K562 (cell line): ENCODE measurements at regions not wholly inside any gene's neighbourhood (a gene's known extent, or its start where the extent isn't known, plus 50 kb on each side); places are given as distances from the start of the nearest gene placed in this dataset.

ENCODE experiments used
- ATAC-seq: fragments of 200-7000 bp; cut with Tn5 transposase; 3 replicates; pipeline ENCODE4 v1.9.1; 2020; ENCODE audit warnings: moderate library complexity
- BruUV-seq: library from RNA; stranded (reverse); fragments of 400-500 nt; replicated peaks from 2 replicates; lab custom pipeline; 2021; lab: Mats Ljungman, UMichigan
- CTCF ChIA-PET: fragments of 300-600 bp; formaldehyde crosslinking; extraction: SDS; loops from one replicate; lab custom pipeline; 2021; ENCODE audit warnings: low intra/inter-chr PET ratio; lab: Yijun Ruan, JAX
- POLR2A ChIA-PET: fragments of 300-600, 350-650 bp; sonication (Branson Sonifier 250); formaldehyde crosslinking; extraction: SDS; loops from one replicate; lab custom pipeline; 2021; ENCODE audit warnings: antibody characterized with exemption, inconsistent platforms; lab: Yijun Ruan, JAX
- DNase-seq, 4 experiments: peaks; one replicate each; pipeline versions ENCODE4 v3.0.0 to v3.0.0-alpha.2; 2011 to 2018; ENCODE audit warnings: low spot score in 3 of 4, mixed read lengths in 3 of 4; ENCODE audit errors: extremely low read depth in 1 of 4
- FAIRE-seq: peaks from 2 replicates; lab custom pipeline; 2011; peaks lifted over from hg19 to GRCh38; lab: Jason Lieb, UNC
- H2AFZ ChIP-seq: 2 replicates; pipeline ENCODE4 v1.6.0; 2011; ENCODE audit warnings: low read depth, low read length, control low read depth, inconsistent platforms
- H3K27ac ChIP-seq: fragments of 200-600 bp; 3 replicates; pipeline ENCODE4 v1.8.0; 2011; ENCODE audit warnings: low read depth, mild to moderate bottlenecking, control low read depth, inconsistent platforms, low read length, moderate library complexity, mixed read lengths; ENCODE audit errors: extremely low read depth
- H3K27me3 ChIP-seq, 2 experiments: fragments of 300-600 bp in 1 of 2; 2 replicates in 1 of 2; 3 replicates in 1 of 2; pipeline versions ENCODE4 v1.6.0 to v1.8.0; 2011; ENCODE audit warnings: inconsistent platforms in 2 of 2, low read length in 2 of 2, mild to moderate bottlenecking in 1 of 2, mixed read lengths in 1 of 2, moderate library complexity in 1 of 2; ENCODE audit not compliant: control insufficient read depth in 2 of 2, insufficient read depth in 2 of 2
- H3K36me3 ChIP-seq: fragments of 300-600 bp; 3 replicates; pipeline ENCODE4 v1.8.0; 2011; ENCODE audit warnings: mild to moderate bottlenecking, low read length, inconsistent platforms; ENCODE audit not compliant: control insufficient read depth, insufficient read depth
- H3K4me1 ChIP-seq, 2 experiments: fragments of 200-600 bp in 1 of 2; replicated peaks in 1 of 2; 2 replicates in 1 of 2; 3 replicates in 1 of 2; pipeline versions ENCODE4 v1.5.1 to v1.8.0; 2011; ENCODE audit warnings: inconsistent platforms in 2 of 2, low read length in 2 of 2, mild to moderate bottlenecking in 1 of 2, mixed read lengths in 1 of 2, moderate library complexity in 1 of 2; ENCODE audit not compliant: control insufficient read depth in 2 of 2, insufficient read depth in 2 of 2
- H3K4me2 ChIP-seq: 2 replicates; pipeline ENCODE4 v1.6.1; 2011; ENCODE audit warnings: low read length, control low read depth, inconsistent platforms, mixed read lengths; ENCODE audit not compliant: insufficient read depth
- H3K4me3 ChIP-seq: fragments of 200-600 bp; sonication (generic), shearing (Covaris generic); 2 replicates; pipeline ENCODE4 v1.5.1; 2016; ENCODE audit warnings: control low read depth, inconsistent platforms
- H3K79me2 ChIP-seq: fragments of 200-600 bp; 3 replicates; pipeline ENCODE4 v1.8.0; 2011; ENCODE audit warnings: low read length, inconsistent platforms; ENCODE audit not compliant: control insufficient read depth, insufficient read depth
- H3K9ac ChIP-seq, 2 experiments: 2 replicates each; pipeline versions ENCODE4 v1.6.0 to v1.6.1; 2011; ENCODE audit warnings: low read depth in 2 of 2, low read length in 2 of 2, control low read depth in 1 of 2, inconsistent platforms in 1 of 2, mild to moderate bottlenecking in 1 of 2, mixed read lengths in 1 of 2; ENCODE audit not compliant: insufficient read depth in 1 of 2
- H3K9me1 ChIP-seq: one replicate; pipeline ENCODE4 v1.6.0; 2011; ENCODE audit warnings: inconsistent platforms, mild to moderate bottlenecking, low read length, moderate library complexity; ENCODE audit not compliant: control insufficient read depth, insufficient read depth
- H3K9me3 ChIP-seq: replicated peaks from 2 replicates; pipeline ENCODE4 v1.5.1; 2011; ENCODE audit warnings: low read depth, low read length, inconsistent platforms; ENCODE audit not compliant: control insufficient read depth, insufficient read depth
- H4K20me1 ChIP-seq: replicated peaks from 2 replicates; pipeline ENCODE4 v1.6.1; 2011; ENCODE audit warnings: low read length, inconsistent platforms, mixed read lengths; ENCODE audit not compliant: control insufficient read depth, insufficient read depth
- FUS ChIP-seq: fragments of 200-400 bp; formaldehyde crosslinking; optimal IDR thresholded peaks from 2 replicates; pipeline ENCODE3; 2017; ENCODE audit warnings: low read depth, low read length
- IRF9 ChIP-seq: fragments of 450-650 bp; IDR thresholded peaks from 2 replicates; pipeline ENCODE4 v1.6.1; 2016; ENCODE audit warnings: missing biosample characterization, missing genetic modification characterization
- MXI1 ChIP-seq: IDR thresholded peaks from 2 replicates; pipeline ENCODE4 v1.6.1; 2011; ENCODE audit warnings: low read depth, mild to moderate bottlenecking, improper control_type of control experiment, low read length
- NFE2L1 ChIP-seq: fragments of 450-650 bp; IDR thresholded peaks from 2 replicates; pipeline ENCODE4 v1.6.1; 2016; ENCODE audit warnings: missing genetic modification characterization, low read depth, mild to moderate bottlenecking, missing compliant biosample characterization, moderate library complexity, borderline replicate concordance
- PCBP1 ChIP-seq: fragments of 200-400 bp; formaldehyde crosslinking; IDR thresholded peaks from 2 replicates; pipeline ENCODE4 v1.6.1; 2018; ENCODE audit warnings: mild to moderate bottlenecking, low read depth, low read length; ENCODE audit not compliant: poor library complexity, severe bottlenecking
- RNF2 ChIP-seq: sonication (generic); IDR thresholded peaks from 2 replicates; pipeline ENCODE4 v1.6.1; 2016
- SMARCA5 ChIP-seq: fragments of 450-650 bp; IDR thresholded peaks from 2 replicates; pipeline ENCODE4 v1.6.1; 2016
- STAT5B ChIP-seq: fragments of 250-450 bp; sonication (Bioruptor Pico); IDR thresholded peaks from 2 replicates; pipeline ENCODE4 v1.8.0; 2021; ENCODE audit warnings: mild to moderate bottlenecking, inconsistent platforms
- ZBTB12 ChIP-seq: fragments of 250-450 bp; sonication (Bioruptor Pico); IDR thresholded peaks from 2 replicates; pipeline ENCODE4 v1.4.0; 2020
- ZNF12 ChIP-seq: sonication (generic); formaldehyde crosslinking; IDR thresholded peaks from 2 replicates; pipeline ENCODE4 v1.4.0; 2020; ENCODE audit warnings: mild to moderate bottlenecking, missing genetic modification reagents
- ZNF282 ChIP-seq: sonication (generic); formaldehyde crosslinking; IDR thresholded peaks from 2 replicates; pipeline ENCODE4 v1.8.1; 2023; ENCODE audit warnings: missing genetic modification reagents
- WGBS: fragments of 100-300 bp; shearing (Covaris generic); methylation state at CpG from one replicate; pipeline ENCODE4 v1.1.6; 2016; ENCODE audit warnings: low coverage, mixed read lengths; ENCODE audit not compliant: insufficient coverage; ENCODE audit errors: missing lambda C conversion rate; 5-methylcytosine and 5-hydroxymethylcytosine counted together
- in situ Hi-C: fragments of 300-500 bp; cut with MboI; formaldehyde crosslinking; loops from 4 replicates; pipeline ENCODE4 v1.15.0; 2018; ENCODE audit warnings: inconsistent platforms, mixed read lengths
- intact Hi-C: fragments of 100-400 bp; cut with micrococcal nuclease; formaldehyde crosslinking; loops from 2 replicates; pipeline ENCODE4 v1.14.2; 2022
- TF ChIP-seq, protein P1 (sequence below): sonication (generic); IDR thresholded peaks from 2 replicates; pipeline ENCODE4 v1.6.1; 2016

DNA sequence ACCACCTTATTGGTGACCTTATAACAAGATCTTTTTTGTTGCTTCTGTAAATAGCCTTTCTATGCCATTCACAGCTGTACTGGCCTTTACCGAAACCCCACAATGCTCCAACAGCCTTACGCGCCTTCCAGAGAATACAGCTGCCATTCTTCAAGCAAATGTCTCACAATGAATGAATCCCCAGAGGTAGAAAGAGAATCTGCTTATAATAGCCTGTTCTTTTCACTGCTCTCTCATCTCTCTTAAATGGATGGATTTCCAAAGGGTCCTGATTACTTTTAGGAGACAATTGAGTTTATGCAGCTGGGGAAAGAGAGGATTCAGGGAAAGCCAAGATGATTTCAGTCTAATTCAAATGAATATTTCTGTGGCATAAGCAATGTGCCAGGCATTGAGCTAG lies 183.1 kb upstream of the PDE1C start:
- no peaks in the 10 kb centered on the region for H3K4me1 ChIP-seq
- CTCF ChIA-PET = no interaction called here
- H3K4me3 ChIP-seq = no peak overlapping the region
- in situ Hi-C loops = no loop called here
- WGBS = 2% methylated on average over 3 of the region's 3 CpGs
- no peak overlapping the region for H3K27ac ChIP-seq
- ATAC-seq (no peak), DNase-seq (no peak), FAIRE-seq (no peak)
- no peaks in the 10 kb centered on the region for H3K36me3 ChIP-seq
- no peak overlapping the region for H3K4me2 ChIP-seq
- no peak overlapping the region for H2AFZ ChIP-seq
- TF ChIP-seq PCBP1 (no peak), SMARCA5 (no peak), ZNF282 (CRISPR knock-in tag) (no peak), FUS (no peak), RNF2 (no peak), ZBTB12 (CRISPR knock-in tag) (no peak), STAT5B (CRISPR knock-in tag) (no peak), NFE2L1 (tag) (no peak), ZNF12 (no peak), IRF9 (tag) (no peak), MXI1 (no peak)
- TF ChIP-seq, protein P1, sequence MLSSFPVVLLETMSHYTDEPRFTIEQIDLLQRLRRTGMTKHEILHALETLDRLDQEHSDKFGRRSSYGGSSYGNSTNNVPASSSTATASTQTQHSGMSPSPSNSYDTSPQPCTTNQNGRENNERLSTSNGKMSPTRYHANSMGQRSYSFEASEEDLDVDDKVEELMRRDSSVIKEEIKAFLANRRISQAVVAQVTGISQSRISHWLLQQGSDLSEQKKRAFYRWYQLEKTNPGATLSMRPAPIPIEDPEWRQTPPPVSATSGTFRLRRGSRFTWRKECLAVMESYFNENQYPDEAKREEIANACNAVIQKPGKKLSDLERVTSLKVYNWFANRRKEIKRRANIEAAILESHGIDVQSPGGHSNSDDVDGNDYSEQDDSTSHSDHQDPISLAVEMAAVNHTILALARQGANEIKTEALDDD = no peak
- TF ChIP-seq, all 486 proteins: peak for 0
- BruUV-seq = no TSS peak
- no peaks in the 10 kb centered on the region for H3K9me3 ChIP-seq
- intact Hi-C loops = no loop called here
- H3K79me2 ChIP-seq = no peaks in the 10 kb centered on the region
- no peak overlapping the region for H3K9ac ChIP-seq
- POLR2A ChIA-PET = no interaction called here
- H3K9me1 ChIP-seq = no peaks in the 10 kb centered on the region
- no peaks in the 10 kb centered on the region for H3K27me3 ChIP-seq
- no peaks in the 10 kb centered on the region for H4K20me1 ChIP-seq
